ENCODE measurements at regions not wholly inside any gene's neighbourhood (a gene's known extent, or its start where the extent isn't known, plus 50 kb on each side); places are given as distances from the start of the nearest gene placed in this dataset.

DNA sequence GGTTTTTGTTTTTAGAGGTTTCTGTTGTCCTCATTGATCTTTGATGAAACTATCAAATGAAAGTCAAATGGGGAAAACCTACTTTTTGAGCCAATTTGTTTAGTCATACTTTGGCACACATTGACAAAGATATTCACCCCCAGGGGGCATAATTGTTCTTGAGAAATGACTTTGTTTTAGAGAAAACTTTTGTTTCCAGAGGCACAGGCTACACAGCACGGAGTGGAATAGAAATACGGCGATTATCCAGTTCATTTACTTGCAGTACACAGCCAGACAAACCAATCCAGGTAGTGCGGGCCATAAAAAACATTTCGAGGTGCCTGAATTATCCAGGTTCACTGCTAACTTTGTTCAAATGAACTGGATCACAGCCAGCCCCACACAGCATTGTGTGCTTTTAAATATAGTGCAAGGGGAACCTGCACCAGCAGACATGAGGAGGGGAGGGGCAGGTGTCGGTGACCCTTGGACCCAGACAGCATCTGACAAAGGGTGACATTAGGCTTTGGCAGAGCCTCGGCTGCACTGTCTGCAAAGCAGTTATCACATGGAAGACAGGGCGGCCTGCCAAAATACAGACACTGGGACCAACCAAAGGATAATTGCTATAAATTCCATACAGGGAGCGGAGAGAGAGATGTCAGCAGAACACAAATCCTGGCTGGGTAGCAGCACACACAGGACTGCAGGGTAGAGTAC, 179.6 kb upstream of the NOCT start:
- ATAC-seq, result no peak
- no peak for TF ChIP-seq TOX (CRISPR knock-in tag; IDR thresholded peaks at IDR 0.05; ENCODE audit: borderline replicate concordance)
- no peak for TF ChIP-seq ZC3H10 (CRISPR knock-in tag; IDR thresholded peaks at IDR 0.05)
- TF ChIP-seq, protein P1, sequence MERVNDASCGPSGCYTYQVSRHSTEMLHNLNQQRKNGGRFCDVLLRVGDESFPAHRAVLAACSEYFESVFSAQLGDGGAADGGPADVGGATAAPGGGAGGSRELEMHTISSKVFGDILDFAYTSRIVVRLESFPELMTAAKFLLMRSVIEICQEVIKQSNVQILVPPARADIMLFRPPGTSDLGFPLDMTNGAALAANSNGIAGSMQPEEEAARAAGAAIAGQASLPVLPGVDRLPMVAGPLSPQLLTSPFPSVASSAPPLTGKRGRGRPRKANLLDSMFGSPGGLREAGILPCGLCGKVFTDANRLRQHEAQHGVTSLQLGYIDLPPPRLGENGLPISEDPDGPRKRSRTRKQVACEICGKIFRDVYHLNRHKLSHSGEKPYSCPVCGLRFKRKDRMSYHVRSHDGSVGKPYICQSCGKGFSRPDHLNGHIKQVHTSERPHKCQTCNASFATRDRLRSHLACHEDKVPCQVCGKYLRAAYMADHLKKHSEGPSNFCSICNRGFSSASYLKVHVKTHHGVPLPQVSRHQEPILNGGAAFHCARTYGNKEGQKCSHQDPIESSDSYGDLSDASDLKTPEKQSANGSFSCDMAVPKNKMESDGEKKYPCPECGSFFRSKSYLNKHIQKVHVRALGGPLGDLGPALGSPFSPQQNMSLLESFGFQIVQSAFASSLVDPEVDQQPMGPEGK (CRISPR knock-in tag; IDR thresholded peaks at IDR 0.05; ENCODE audit: borderline replicate concordance), result no peak
- TF ChIP-seq ZNF8 (CRISPR knock-in tag; IDR thresholded peaks at IDR 0.05), result no peak
- TF ChIP-seq PPARA (CRISPR knock-in tag; IDR thresholded peaks at IDR 0.05; ENCODE audit: borderline replicate concordance), result no peak
- TF ChIP-seq ZNF565 (CRISPR knock-in tag; conservative IDR thresholded peaks at IDR 0.05; ENCODE audit: low read depth), result no peak
- TF ChIP-seq GLIS3 (CRISPR knock-in tag; IDR thresholded peaks at IDR 0.05), result no peak
- no peak for TF ChIP-seq ZFP30 (CRISPR knock-in tag; IDR thresholded peaks at IDR 0.05)
- TF ChIP-seq, protein P2, sequence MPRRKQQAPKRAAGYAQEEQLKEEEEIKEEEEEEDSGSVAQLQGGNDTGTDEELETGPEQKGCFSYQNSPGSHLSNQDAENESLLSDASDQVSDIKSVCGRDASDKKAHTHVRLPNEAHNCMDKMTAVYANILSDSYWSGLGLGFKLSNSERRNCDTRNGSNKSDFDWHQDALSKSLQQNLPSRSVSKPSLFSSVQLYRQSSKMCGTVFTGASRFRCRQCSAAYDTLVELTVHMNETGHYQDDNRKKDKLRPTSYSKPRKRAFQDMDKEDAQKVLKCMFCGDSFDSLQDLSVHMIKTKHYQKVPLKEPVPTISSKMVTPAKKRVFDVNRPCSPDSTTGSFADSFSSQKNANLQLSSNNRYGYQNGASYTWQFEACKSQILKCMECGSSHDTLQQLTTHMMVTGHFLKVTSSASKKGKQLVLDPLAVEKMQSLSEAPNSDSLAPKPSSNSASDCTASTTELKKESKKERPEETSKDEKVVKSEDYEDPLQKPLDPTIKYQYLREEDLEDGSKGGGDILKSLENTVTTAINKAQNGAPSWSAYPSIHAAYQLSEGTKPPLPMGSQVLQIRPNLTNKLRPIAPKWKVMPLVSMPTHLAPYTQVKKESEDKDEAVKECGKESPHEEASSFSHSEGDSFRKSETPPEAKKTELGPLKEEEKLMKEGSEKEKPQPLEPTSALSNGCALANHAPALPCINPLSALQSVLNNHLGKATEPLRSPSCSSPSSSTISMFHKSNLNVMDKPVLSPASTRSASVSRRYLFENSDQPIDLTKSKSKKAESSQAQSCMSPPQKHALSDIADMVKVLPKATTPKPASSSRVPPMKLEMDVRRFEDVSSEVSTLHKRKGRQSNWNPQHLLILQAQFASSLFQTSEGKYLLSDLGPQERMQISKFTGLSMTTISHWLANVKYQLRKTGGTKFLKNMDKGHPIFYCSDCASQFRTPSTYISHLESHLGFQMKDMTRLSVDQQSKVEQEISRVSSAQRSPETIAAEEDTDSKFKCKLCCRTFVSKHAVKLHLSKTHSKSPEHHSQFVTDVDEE (CRISPR knock-in tag; IDR thresholded peaks at IDR 0.05), result no peak
- TF ChIP-seq SNAI2 (CRISPR knock-in tag; IDR thresholded peaks at IDR 0.05), result no peak
- TF ChIP-seq OSR1 (CRISPR knock-in tag; IDR thresholded peaks at IDR 0.05), result no peak
- no peak for TF ChIP-seq RARB (CRISPR knock-in tag; IDR thresholded peaks at IDR 0.05)
- TF ChIP-seq, protein P3, sequence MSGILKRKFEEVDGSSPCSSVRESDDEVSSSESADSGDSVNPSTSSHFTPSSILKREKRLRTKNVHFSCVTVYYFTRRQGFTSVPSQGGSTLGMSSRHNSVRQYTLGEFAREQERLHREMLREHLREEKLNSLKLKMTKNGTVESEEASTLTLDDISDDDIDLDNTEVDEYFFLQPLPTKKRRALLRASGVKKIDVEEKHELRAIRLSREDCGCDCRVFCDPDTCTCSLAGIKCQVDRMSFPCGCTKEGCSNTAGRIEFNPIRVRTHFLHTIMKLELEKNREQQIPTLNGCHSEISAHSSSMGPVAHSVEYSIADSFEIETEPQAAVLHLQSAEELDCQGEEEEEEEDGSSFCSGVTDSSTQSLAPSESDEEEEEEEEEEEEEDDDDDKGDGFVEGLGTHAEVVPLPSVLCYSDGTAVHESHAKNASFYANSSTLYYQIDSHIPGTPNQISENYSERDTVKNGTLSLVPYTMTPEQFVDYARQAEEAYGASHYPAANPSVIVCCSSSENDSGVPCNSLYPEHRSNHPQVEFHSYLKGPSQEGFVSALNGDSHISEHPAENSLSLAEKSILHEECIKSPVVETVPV (CRISPR knock-in tag; IDR thresholded peaks at IDR 0.05), result no peak
- no peak for TF ChIP-seq ARNTL (CRISPR knock-in tag; IDR thresholded peaks at IDR 0.05; ENCODE audit: borderline replicate concordance, low read depth)
- no peak for TF ChIP-seq TCF4 (CRISPR knock-in tag; IDR thresholded peaks at IDR 0.05; ENCODE audit: borderline replicate concordance)
- TF ChIP-seq BACH2 (CRISPR knock-in tag; IDR thresholded peaks at IDR 0.05; ENCODE audit: borderline replicate concordance), result no peak
- TF ChIP-seq ESRRG (CRISPR knock-in tag; IDR thresholded peaks at IDR 0.05), result no peak
- TF ChIP-seq ZNF70 (CRISPR knock-in tag; IDR thresholded peaks at IDR 0.05), result no peak
- TF ChIP-seq ZFP3 (CRISPR knock-in tag; IDR thresholded peaks at IDR 0.05), result no peak

DNA sequence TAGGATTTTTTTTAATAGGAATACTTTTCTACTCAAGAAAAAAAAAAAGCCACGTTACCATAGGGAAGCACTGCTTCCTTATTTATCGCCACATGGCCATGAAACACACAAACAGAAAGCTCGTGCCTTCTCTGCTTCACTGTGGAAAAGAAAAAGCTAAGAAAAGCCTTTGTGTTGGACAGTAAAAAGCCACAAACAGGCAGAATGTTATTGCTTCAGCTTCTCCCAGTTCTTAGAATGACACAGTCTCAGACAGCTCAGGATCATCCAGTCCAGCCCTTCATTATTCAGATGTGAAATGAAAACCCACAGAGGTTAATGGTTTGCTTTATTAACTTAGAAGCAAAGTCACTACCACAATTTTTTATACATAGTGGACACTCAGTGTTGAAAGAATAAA, 181.6 kb upstream of the NOCT start:
- ATAC-seq, result no peak
- no peak for TF ChIP-seq GLIS3 (CRISPR knock-in tag; IDR thresholded peaks at IDR 0.05)
- no peak for TF ChIP-seq ARNTL (CRISPR knock-in tag; IDR thresholded peaks at IDR 0.05; ENCODE audit: borderline replicate concordance, low read depth)
- TF ChIP-seq RARB (CRISPR knock-in tag; IDR thresholded peaks at IDR 0.05), result no peak
- no peak for TF ChIP-seq BACH2 (CRISPR knock-in tag; IDR thresholded peaks at IDR 0.05; ENCODE audit: borderline replicate concordance)

DNA sequence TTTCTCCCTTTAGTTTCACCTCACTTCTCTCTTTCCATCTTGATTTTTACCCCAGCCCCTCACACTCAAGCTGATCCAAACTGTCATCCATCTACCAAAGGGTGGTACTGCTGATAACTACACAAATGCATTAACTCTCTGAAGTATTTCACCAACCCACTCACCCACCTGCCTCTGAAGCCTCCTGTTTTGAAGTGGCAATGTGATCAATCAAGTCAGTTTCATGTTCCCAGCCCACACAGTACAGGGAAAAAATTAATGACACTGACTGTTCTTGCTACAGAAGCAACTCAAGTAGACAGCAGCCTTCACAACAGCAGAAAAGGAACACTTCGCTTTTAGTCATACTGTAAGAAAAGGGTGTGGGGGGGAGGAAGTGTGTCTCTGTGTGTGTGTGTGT, 183.0 kb upstream of the NOCT start:
- TF ChIP-seq CSDC2 (CRISPR knock-in tag; IDR thresholded peaks at IDR 0.05), result no peak
- TF ChIP-seq ZNF70 (CRISPR knock-in tag; IDR thresholded peaks at IDR 0.05), result no peak
- TF ChIP-seq, protein P2 (CRISPR knock-in tag; IDR thresholded peaks at IDR 0.05), result no peak
- TF ChIP-seq, protein P4, sequence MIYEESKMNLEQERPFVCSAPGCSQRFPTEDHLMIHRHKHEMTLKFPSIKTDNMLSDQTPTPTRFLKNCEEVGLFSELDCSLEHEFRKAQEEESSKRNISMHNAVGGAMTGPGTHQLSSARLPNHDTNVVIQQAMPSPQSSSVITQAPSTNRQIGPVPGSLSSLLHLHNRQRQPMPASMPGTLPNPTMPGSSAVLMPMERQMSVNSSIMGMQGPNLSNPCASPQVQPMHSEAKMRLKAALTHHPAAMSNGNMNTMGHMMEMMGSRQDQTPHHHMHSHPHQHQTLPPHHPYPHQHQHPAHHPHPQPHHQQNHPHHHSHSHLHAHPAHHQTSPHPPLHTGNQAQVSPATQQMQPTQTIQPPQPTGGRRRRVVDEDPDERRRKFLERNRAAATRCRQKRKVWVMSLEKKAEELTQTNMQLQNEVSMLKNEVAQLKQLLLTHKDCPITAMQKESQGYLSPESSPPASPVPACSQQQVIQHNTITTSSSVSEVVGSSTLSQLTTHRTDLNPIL (CRISPR knock-in tag; IDR thresholded peaks at IDR 0.05; ENCODE audit: low read depth), result no peak
- TF ChIP-seq TOX (CRISPR knock-in tag; IDR thresholded peaks at IDR 0.05; ENCODE audit: borderline replicate concordance), result no peak
- no peak for TF ChIP-seq PPARA (CRISPR knock-in tag; IDR thresholded peaks at IDR 0.05; ENCODE audit: borderline replicate concordance)
- TF ChIP-seq GLIS3 (CRISPR knock-in tag; IDR thresholded peaks at IDR 0.05), result no peak
- TF ChIP-seq, protein P3 (CRISPR knock-in tag; IDR thresholded peaks at IDR 0.05), result no peak
- no peak for TF ChIP-seq TCF4 (CRISPR knock-in tag; IDR thresholded peaks at IDR 0.05; ENCODE audit: borderline replicate concordance)
- no peak for TF ChIP-seq BACH2 (CRISPR knock-in tag; IDR thresholded peaks at IDR 0.05; ENCODE audit: borderline replicate concordance)
- no peak for TF ChIP-seq ZNF8 (CRISPR knock-in tag; IDR thresholded peaks at IDR 0.05)
- TF ChIP-seq, protein P5, sequence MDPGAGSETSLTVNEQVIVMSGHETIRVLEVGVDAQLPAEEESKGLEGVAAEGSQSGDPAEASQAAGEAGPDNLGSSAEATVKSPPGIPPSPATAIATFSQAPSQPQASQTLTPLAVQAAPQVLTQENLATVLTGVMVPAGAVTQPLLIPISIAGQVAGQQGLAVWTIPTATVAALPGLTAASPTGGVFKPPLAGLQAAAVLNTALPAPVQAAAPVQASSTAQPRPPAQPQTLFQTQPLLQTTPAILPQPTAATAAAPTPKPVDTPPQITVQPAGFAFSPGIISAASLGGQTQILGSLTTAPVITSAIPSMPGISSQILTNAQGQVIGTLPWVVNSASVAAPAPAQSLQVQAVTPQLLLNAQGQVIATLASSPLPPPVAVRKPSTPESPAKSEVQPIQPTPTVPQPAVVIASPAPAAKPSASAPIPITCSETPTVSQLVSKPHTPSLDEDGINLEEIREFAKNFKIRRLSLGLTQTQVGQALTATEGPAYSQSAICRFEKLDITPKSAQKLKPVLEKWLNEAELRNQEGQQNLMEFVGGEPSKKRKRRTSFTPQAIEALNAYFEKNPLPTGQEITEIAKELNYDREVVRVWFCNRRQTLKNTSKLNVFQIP (CRISPR knock-in tag; IDR thresholded peaks at IDR 0.05; ENCODE audit: borderline replicate concordance, low read depth), result no peak
- TF ChIP-seq ARNTL (CRISPR knock-in tag; IDR thresholded peaks at IDR 0.05; ENCODE audit: borderline replicate concordance, low read depth), result no peak
- no peak for TF ChIP-seq ZC3H10 (CRISPR knock-in tag; IDR thresholded peaks at IDR 0.05)
- ATAC-seq, result no peak

All from SK-N-SH treated with all-trans-retinoic acid at 6 μM for 48 hours (cell line).